Cardiac septum (tissue), 1 donor: ENCODE measurements at regions not wholly inside any gene's neighbourhood (a gene's known extent, or its start where the extent isn't known, plus 50 kb on each side); places are given as distances from the start of the nearest gene placed in this dataset.
"Not testable (repeated sequence)": the region's sequence is repeated elsewhere in the genome, so short reads cannot be mapped to it uniquely, and the experiment has no call there.

Source experiments
- DNase-seq: peaks from one replicate; pipeline ENCODE4 v3.0.0-alpha.2; 2020; ENCODE audit warnings: low spot score
- intact Hi-C: fragments of 100-400 bp; cut with DNase I; formaldehyde crosslinking; loops from one replicate; pipeline ENCODE4 v1.14.0; 2022
- donor health status: DM: no; HTN: no; CAD: no.

DNA sequence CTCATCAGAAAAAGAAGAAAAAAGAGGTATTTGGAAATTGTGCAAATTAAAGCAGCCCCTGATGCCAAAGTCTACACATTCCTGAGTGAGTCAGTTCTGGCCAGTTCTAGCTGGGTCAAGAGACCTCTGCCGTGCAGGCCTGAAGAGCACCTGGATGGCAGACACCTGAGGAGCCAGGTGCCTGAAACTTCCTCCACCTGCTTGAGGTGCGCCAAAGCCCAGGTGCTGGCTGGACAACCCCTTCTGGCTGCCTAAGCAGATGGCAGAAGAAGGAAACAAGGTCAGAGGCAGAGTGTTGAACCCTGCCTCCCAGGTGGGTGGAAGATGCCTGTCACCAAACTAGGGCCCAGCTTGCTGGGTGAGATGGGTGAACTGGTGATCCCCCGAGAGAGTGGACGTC lies 215.8 kb downstream of the GOLGA6L6 start:
- intact Hi-C loops, DNase-seq: not testable (repeated sequence)

DNA sequence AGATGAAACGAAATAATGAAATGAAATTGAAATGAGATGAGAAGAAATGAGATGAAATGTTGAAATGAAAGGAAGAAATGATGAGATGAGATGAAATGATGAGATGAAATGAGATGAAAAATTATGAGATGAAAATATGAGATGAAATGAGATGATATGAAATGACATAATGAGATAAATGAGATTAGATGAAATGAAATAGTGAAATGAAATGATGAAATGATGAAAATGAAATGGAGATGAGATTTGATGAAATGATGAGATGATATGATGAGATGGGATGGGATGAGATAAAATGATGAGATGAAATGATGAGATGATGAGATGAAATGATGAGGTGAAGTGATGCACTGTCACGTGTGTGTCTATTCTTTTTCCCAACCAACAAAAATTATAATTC lies 224.5 kb downstream of the GOLGA6L6 start:
- DNase-seq, intact Hi-C loops: not testable (repeated sequence)

DNA sequence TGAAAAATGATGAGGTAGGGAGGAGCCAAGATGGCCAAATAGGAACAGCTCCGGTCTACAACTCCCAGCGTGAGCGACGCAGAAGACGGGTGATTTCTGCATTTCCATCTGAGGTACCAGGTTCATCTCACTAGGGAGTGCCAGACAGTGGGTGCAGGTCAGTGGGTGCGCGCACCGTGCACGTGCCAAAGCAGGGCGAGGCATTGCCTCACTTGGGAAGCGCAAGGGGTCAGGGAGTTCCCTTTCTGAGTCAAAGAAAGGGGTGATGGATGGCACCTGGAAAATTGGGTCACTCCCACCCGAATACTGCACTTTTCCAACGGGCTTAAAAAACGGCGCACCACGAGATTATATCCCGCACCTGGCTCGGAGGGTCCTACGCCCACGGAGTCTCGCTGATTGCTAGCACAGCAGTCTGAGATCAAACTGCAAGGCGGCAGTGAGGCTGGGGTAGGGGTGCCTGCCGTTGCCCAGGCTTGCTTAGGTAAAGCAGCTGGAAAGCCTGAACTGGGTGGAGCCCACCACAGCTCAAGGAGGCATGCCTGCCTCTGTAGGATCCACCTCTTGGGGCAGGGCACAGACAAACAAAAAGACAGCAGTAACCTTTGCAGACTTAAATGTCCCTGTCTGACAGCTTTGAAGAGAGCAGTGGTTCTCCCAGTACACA lies 230.5 kb downstream of the GOLGA6L6 start:
- DNase-seq, intact Hi-C loops: not testable (repeated sequence)

DNA sequence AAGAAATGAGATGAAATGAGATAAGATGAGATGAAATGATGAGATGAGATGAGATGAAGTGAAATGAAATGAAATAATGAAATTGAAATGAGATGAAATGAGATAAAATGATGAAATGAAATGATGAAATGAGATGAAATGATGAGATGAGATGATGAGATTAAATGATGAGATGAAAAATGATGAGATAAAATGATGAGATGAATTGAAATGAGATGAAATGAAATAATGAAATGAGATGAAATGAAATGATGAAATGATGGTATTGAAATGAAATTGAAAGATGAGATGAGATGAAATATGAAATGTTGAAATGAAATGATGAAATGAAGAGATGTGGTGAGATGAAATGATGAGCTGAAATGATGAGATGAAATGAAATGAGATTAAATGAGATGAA lies 231.0 kb downstream of the GOLGA6L6 start:
- intact Hi-C loops: no loop called here

DNA sequence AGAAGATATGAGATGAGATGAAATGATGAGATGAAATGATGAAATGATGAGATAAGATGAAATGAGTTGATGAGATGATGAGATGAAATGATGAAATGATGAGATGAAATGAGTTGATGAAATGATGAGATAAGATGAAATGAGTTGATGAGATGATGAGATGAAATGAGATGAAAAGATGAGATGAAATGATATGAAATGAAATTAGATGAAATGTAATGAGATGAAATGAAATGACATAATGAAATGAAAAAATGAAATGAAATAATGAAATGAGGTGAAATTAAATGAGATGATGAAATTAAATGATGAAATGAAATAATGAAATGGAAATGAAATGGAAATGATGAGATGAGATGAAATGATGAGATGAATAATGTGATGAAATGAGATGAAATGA lies 231.6 kb downstream of the GOLGA6L6 start:
- intact Hi-C loops, DNase-seq: not testable (repeated sequence)

More for the DNA sequence above, 231.0 kb downstream of the GOLGA6L6 start:
- no peak for DNase-seq

DNA sequence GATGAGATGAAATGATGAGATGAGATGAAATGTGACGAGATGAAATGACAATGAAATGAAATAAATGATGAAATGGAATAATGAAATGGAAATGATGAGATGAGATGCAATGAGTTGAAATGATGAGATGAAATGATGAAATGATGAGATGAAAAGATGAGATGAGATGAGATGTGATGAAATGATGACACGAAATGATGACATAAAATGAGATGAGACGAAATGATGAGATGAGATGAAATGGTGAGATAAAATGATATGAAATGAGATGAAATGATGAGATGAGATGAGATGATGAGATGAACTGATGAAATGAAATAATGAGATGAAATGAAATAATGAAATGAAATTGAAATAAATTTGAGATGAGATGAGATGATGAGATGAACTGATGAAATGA lies 232.2 kb downstream of the GOLGA6L6 start:
- intact Hi-C loops, DNase-seq: not testable (repeated sequence)

DNA sequence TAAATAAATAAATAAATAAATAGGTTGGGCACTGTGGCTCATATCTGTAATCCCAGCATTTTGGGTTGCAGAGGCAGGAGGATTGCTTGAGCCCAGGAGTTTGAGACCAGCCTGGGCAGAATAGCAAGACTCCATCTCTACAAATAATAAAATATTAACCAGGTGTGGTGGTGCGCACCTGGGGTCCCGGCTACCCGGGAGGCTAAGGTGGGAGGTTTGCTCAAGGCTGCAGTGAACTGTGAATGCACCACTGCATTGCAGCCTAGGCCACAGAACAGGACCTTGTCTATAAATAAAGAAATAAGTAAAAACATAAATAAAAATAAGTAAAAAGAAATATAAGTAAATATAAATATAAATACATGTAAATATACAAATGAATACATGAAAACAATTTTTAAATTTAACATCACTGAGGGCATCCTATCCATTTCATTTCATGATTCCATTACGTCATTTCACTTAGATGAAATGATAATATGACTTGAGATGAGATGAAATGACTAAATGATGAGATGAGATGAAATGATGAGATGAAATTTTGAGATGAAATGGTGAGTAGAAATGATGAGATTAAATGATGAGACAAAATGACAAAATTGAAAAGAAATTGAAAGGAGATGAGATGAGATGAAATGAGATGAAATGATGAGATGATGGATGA lies 233.4 kb downstream of the GOLGA6L6 start:
- intact Hi-C loops, DNase-seq: not testable (repeated sequence)

DNA sequence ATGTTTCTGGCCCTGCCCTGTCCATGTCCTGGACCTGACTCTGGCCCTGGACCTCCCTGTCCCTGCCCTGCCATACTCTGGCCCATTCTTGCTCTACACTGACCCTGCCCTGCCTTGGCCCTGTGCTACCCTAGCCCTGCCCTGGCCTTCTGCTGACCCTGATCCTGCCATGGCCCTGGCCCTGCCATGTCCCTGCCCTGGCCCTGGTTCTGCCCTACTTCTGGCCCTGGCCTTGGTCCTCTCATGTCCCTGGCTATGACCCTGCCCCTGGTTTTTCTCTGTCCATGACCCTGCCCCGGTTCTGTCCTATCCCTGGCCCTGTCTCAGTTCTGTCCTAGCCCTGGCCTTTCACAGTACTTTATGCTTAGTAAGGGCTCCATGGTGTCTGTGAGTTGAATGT lies 234.5 kb downstream of the GOLGA6L6 start:
- DNase-seq, intact Hi-C loops: not testable (repeated sequence)

DNA sequence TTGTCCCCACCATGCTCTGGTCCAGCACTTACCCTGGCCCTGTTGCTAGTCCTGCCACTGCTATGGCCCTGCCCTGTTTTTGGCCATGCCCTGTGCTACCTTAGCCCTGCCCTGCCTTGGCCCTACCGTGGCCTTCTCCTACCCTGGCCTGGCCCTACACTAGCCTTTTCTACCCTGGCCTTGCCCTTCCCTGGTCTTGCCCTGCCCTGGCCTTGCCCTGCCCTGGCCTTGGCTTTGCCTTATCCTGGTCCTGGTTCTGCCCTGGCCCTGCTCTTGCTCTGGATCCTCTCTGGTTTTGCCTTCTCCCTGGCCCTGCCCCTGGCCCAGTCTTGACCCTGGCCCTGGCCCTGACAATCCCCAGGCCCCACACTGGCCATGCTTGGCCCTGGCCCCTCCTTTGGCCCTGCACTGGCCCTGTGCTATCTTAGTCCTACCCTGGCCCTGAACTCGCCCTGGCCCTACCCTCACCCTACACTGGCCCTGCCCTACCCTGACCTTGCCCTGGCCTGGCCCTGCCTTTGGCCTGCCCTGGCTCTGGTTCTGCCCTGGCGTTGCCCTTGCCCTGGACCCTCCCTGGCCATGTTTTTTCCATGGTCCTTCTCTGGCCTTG lies 235.0 kb downstream of the GOLGA6L6 start:
- DNase-seq, intact Hi-C loops: not testable (repeated sequence)

DNA sequence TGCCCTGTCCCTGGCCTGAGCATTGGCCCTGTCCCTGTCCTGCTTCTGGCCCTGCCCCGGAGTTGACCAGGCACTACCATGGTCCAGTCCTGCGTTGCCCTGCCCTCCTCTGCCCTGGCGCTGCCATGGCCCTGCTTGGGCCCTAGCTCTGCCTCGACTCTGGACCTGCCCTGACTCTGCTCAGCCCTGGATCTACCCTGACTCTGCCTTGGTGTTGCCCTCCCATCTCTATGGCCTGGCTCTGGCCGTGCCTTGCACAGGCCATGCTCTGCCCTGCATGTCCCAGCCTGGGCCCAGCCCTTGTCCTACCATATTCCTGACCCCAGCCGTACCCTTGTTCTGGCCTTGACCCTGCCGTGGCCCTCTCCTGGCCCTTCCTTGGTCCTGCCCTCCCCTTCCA lies 235.7 kb downstream of the GOLGA6L6 start:
- DNase-seq, intact Hi-C loops: not testable (repeated sequence)

DNA sequence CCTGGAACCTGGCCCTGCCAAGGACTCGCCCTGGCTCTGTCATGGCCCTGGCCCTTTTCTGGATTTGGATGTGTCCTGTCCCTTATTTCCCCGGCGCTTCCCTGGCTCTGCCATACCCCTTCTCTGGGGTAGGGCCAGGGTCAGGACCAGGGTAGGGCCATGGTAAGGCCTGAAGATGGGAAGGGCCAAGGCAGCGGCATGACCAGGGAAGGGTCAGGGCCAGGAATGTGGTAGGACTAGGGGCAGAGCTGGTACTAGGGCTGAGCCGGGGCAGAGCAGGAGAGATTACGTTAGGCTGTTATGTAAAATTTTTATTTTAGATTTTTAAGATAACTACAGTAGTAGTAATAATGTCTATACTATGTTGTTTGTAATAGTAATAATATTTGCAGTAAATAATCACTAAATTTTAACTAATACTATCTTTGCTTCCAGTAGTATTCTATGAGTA lies 236.6 kb downstream of the GOLGA6L6 start:
- intact Hi-C loops, DNase-seq: not testable (repeated sequence)

DNA sequence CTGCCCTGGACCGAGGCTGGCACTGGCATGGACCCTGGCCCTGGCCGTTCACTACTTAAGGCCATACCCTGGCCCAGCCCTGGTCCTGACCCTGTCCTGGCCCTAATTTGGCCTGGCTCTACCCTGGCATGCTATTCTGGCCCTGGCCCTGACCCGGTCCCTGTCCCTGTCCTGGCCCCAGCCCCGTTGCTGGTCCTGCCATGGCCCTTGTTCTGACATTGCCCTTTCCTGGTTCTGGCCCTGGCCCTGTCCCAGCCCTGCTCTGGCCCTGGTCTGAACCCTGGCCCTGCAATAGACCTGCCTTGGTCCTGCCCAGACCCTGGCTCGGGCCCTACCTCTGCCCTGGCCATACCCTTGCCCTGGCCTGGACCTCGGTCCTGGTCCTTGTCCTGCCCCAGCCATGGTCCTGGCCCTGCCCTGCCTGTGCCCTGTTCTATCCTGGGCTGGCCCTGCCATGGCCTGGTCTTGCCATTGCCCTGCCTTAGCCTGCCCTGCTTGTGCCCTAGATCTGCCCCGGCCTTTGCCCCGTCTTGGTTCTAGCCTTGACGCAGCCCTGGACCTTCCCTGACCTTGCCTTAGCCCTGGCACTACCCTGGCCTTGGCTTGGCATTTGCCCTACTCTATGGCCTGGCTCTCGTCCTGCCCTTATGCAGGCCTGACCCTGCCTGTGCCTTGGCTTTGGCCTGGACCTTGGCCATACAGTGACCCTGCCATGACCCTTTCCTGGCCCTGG lies 237.2 kb downstream of the GOLGA6L6 start:
- DNase-seq, intact Hi-C loops: not testable (repeated sequence)

DNA sequence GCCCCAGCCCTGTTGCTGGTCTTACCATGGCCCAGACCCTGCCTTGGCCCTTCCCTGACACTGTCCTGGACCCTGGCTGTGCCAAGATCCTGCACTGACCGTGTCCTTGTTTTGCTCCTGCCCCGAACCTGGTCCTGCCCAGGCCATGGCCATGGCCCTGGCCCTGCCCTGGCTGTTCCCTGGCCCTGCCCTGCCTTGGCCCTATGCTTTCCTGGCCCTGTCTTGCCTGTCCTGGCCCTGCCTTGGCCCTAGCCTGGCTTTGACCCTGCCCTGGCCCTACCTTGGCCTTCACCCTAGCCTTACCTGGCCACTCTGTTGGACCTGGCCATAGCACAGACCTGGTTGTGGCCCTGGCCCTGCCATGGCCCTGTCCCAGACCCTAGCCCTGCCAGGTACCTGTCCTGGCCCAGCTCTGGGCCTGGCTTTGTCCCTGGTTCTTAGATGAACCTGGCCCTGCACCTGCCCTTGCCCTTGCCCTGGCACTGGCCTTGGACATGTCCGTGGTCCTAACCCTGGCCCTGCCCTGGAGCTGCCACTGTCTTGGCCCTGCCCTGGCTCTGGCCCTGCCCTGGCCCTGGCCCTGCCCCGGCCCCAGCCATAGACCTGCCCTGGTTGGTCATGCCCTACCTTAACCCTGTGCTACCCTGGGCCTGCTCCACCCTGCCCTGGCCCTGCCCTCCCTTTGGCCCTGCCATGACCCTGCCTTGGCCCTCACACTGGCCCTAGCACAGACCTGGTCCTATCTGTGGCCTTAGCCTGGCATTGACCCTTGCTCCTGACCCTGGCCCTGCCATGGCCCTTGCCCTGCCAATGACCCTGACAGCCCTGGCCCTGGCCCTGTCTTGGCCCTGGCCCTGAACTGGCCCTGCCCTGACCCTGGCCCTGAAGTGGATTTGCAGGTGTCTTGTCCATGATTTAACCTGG lies 238.1 kb downstream of the GOLGA6L6 start:
- not testable (repeated sequence) for DNase-seq

DNA sequence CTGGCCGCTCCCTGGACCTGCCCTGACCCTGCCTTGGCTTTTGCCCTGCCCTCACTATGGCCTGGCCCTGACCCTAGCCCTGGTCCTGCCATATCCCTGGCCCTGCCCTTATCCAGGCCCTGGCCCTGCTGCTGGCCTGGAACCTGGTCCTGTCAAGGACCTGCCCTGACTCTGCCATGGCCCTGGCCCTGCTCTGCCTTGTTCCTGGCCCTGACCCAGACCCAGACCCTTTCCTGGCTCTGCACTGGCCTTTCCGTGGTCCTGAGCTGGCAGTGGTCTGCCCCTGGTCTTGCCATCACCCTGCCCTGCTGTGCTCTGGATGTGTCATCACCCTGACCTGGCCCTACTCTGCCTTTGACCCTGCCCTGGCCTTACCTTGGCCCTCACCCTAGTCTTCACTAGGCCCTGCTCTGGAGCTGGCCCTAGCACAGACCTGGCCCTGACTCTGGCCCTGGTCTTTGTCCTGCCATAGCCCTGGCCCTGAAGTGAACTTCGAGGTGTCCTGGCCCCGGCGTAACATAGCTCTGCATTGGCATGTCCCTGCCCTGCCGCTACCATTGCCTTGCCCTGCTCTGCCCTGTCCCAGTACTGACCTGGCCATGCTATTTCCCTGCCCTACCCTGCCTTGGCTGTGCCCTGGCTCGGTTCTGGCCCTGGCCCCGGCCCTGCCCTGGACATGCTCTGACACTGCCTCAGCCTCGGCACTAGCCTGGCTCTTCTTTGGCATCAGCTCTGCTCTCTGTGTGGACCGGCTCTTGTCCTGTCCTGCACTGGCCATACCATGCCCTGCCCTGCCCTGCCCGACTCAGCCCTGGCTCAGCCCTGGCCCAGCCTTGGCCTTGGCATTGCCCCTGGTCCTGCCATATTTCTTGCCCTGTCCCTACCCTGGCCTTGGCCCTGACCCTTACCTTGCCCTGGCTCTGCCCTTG lies 239.2 kb downstream of the GOLGA6L6 start:
- intact Hi-C loops, DNase-seq: not testable (repeated sequence)

More for the DNA sequence above, 238.1 kb downstream of the GOLGA6L6 start:
- intact Hi-C loops: not testable (repeated sequence)

DNA sequence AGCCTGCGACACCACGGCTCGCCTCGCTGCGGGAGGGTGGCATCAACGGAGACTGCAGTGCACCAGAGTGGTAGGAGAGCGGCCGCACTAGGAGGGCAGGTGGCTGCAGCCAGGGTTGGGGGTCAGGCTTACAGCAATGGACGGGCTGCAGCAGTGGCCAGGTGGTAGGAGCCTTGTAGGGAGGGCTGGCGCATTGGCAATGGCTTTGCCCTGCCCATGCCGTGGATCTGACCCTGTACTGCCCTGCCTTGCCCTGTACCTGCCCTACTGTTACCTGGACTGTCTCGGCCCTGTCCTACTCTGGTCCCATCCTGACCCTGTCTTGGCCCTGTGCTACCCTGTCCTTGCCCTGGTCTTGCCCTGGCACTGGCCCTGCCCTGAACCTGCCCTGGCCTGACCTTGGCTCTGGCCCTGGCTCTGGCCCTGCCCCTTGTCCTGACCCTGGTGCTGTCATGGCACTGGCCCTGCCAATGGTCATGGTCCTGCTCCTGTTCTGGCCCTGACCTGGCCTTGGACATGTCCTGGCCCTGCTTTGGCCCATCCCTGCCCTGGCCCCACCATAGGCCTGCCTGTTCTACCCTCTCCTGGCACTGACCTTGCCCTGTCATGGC lies 240.0 kb downstream of the GOLGA6L6 start:
- DNase-seq, intact Hi-C loops: not testable (repeated sequence)

DNA sequence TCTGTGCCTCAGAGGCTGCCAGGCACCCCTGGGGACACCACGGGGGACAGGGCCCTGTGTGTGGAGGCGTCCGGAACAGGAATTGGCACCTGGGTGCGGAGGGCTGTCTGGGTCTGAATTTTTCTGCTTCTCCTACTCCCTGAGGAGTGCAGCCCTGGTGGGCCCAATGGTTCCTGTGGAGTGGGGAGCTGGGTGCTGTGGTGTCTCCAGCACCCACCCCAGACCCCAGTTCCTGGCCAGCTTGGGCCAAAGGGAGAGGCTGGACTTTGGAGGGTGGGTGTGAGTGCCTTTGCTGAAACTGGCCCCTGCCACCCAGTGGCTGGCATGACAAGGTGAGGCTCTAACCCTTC lies 240.6 kb downstream of the GOLGA6L6 start:
- intact Hi-C loops, DNase-seq: not testable (repeated sequence)

DNA sequence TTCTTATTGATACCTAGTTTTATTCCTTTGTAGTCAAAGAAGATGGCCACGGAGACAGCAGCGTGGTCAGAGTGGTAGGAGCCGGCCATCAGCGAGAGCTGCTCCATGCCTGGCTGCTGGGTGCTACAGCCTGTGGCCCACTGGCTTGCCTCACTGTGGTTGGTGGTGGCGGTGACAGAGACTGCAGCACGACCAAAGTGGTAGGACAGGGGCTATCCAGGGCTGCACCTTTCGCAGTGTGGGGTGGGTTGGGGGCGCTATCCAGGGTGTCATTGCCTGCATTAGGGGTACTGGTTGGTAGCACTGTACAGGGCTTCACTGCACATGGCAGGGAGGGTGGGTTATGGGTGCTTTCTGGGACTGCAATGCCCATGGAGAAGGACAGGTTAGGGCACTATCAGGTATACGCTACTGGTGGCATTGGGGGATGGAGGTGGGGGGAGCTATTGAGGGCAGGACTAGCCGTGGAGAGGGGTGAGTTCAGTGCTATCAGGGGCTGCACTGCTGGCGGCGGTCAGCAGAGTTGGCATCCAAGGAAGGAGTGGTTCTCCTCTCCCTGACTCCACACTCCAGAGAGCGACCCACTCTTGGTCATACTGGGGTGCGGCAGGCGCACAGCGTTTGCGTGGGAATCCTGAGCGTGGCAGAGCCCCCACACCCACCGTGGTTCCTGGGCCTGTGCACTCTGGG lies 241.1 kb downstream of the GOLGA6L6 start:
- intact Hi-C loops, DNase-seq: not testable (repeated sequence)
